Ovary (tissue), 3 donors: ENCODE measurements at regions not wholly inside any gene's neighbourhood (a gene's known extent, or its start where the extent isn't known, plus 50 kb on each side); places are given as distances from the start of the nearest gene placed in this dataset.

Experiments used
- CTCF ChIP-seq, 3 donors: fragments of 450-650 bp in 2 of 3; fragments of 200-600 bp in 1 of 3; IDR thresholded peaks; one replicate each; pipeline versions ENCODE4 v1.5.1 to v1.8.0; 2016 to 2022; ENCODE audit warnings: antibody characterized with exemption in 3 of 3, mild to moderate bottlenecking in 1 of 3
- EP300 ChIP-seq: sonication (generic); formaldehyde crosslinking; IDR thresholded peaks from one replicate; pipeline ENCODE4 v1.6.1; 2017; ENCODE audit warnings: antibody characterized with exemption
- donor health status: DM: no; HTN: no; CAD: no.

GRCh38 chr12:81968421-81968820 is 209.3 kb upstream of the PPFIA2 start:
- TF ChIP-seq CTCF (IDR thresholded peaks at IDR 0.05): no peak
- TF ChIP-seq EP300: no peak
